ENCODE measurements at regions not wholly inside any gene's neighbourhood (a gene's known extent, or its start where the extent isn't known, plus 50 kb on each side); places are given as distances from the start of the nearest gene placed in this dataset.

DNA sequence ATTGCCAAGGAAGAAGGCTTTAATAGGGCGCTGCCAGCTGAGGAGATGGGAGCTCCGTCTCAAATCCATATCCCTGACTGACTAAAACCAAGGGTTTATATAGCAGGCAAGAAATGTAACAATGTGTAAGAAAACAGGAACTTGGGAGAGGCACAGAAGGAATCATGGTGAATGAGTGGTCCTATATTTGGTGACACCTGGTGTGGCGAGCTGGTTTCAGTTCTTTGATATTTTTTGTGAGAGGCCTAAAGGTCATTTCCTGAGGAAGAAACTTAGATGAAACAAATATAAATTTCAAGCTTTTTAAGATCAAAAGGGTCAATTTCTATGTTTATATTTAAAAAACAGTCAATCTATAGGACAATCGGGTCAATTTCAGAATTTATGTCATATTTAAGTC, 826.3 kb downstream of the SLITRK6 start:
- no peak overlapping the region for H3K4me2 ChIP-seq (ENCODE audit: low read length)
- no peaks in the 10 kb centered on the region for H3K79me2 ChIP-seq (ENCODE audit: insufficient read depth, low read length)
- H3K9me3 Mint-ChIP-seq (ENCODE audit: unreplicated experiment) = no peaks in the 10 kb centered on the region
- no peak overlapping the region for H3K27ac ChIP-seq (ENCODE audit: low read depth, low read length)
- TF ChIP-seq CTCF (IDR thresholded peaks at IDR 0.05; ENCODE audit: insufficient read depth, low read depth, low read length) (no peak), EZH2 (IDR thresholded peaks at IDR 0.05; ENCODE audit: insufficient read depth, low read length) (no peak)
- H3K27ac Mint-ChIP-seq (ENCODE audit: unreplicated experiment) = no peak overlapping the region
- no peak overlapping the region for H2AFZ ChIP-seq (ENCODE audit: low read depth, low read length)
- H3K4me1 ChIP-seq (ENCODE audit: insufficient read depth, low read length) = no peaks in the 10 kb centered on the region
- no peak overlapping the region for H3K4me3 ChIP-seq (ENCODE audit: insufficient read depth, low read depth, low read length)
- no peak overlapping the region for H3K4me3 Mint-ChIP-seq (ENCODE audit: unreplicated experiment)
- no peak for FAIRE-seq
- H3K9me3 ChIP-seq (ENCODE audit: insufficient read depth, low read depth, low read length) = no peaks in the 10 kb centered on the region
- H4K20me1 ChIP-seq (ENCODE audit: insufficient read depth, low read length) = no peaks in the 10 kb centered on the region
- no peak overlapping the region for H3K9ac ChIP-seq (ENCODE audit: low read length)
- no peaks in the 10 kb centered on the region for H3K27me3 ChIP-seq (ENCODE audit: insufficient read depth, low read length)
- no peaks in the 10 kb centered on the region for H3K36me3 Mint-ChIP-seq (ENCODE audit: low read depth, unreplicated experiment)
- no peaks in the 10 kb centered on the region for H3K4me1 Mint-ChIP-seq (ENCODE audit: low read depth, unreplicated experiment)
- H3K36me3 ChIP-seq (ENCODE audit: insufficient read depth, low read length) = no peaks in the 10 kb centered on the region
- DNase-seq (ENCODE audit: low read depth) = no peak
- H3K27me3 Mint-ChIP-seq (ENCODE audit: low read depth, unreplicated experiment) = no peaks in the 10 kb centered on the region

GRCh38 chr13:84962849-84963248, 836.4 kb downstream of the SLITRK6 start:
- DNase-seq (ENCODE audit: low read depth) = no peak
- Histone ChIP-seq H3K9me3 (ENCODE audit: insufficient read depth, low read depth, low read length) (no peaks in the 10 kb centered on the region), H3K27me3 (ENCODE audit: insufficient read depth, low read length) (no peaks in the 10 kb centered on the region), H3K4me1 (ENCODE audit: insufficient read depth, low read length) (no peaks in the 10 kb centered on the region), H3K4me2 (ENCODE audit: low read length) (no peak overlapping the region), H4K20me1 (ENCODE audit: insufficient read depth, low read length) (no peaks in the 10 kb centered on the region), H3K79me2 (ENCODE audit: insufficient read depth, low read length) (no peaks in the 10 kb centered on the region), H3K4me3 (ENCODE audit: insufficient read depth, low read depth, low read length) (no peak overlapping the region), H2AFZ (ENCODE audit: low read depth, low read length) (no peak overlapping the region), H3K9ac (ENCODE audit: low read length) (no peak overlapping the region), H3K27ac (ENCODE audit: low read depth, low read length) (no peak overlapping the region), H3K36me3 (ENCODE audit: insufficient read depth, low read length) (no peaks in the 10 kb centered on the region)
- H3K27ac Mint-ChIP-seq (ENCODE audit: unreplicated experiment) = no peak overlapping the region
- no peaks in the 10 kb centered on the region for H3K27me3 Mint-ChIP-seq (ENCODE audit: low read depth, unreplicated experiment)
- no peaks in the 10 kb centered on the region for H3K4me1 Mint-ChIP-seq (ENCODE audit: low read depth, unreplicated experiment)
- H3K4me3 Mint-ChIP-seq (ENCODE audit: unreplicated experiment) = no peak overlapping the region
- peak; percentile 9 for FAIRE-seq
- no peaks in the 10 kb centered on the region for H3K36me3 Mint-ChIP-seq (ENCODE audit: low read depth, unreplicated experiment)
- no peak for TF ChIP-seq CTCF (IDR thresholded peaks at IDR 0.05; ENCODE audit: insufficient read depth, low read depth, low read length)
- no peak for TF ChIP-seq EZH2 (IDR thresholded peaks at IDR 0.05; ENCODE audit: insufficient read depth, low read length)
- H3K9me3 Mint-ChIP-seq (ENCODE audit: unreplicated experiment) = no peaks in the 10 kb centered on the region

DNA sequence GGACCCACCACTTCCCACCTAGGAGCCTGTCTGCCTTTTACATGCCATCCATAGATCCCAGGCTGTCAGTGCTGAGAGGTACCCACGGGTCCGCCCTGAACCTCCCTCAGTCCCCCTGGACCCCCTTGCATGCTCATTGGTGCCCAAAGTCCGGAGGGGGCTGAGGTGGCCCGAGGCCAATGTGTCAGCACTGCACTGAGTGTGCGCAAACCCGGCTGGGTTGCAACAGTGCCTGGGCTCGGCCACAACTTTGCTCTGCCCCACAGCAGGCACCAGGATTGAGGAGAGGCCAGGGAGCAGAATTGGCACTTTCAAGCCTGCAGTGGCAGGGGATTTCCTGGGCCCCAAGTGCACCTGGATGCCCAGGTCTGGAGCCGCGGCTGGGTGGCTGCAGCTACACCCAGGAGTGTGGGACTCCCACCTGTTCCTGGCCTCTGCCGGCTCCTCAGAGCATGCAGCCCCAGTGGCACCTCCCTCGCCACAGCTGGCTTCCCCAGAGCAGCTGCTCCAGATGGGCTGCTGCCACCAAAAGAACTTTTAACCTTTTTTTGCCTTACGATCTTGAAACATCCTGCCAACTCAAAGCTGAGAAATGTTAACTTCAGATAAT, 837.0 kb downstream of the SLITRK6 start:
- no peaks in the 10 kb centered on the region for H3K27me3 ChIP-seq (ENCODE audit: insufficient read depth, low read length)
- no peaks in the 10 kb centered on the region for H4K20me1 ChIP-seq (ENCODE audit: insufficient read depth, low read length)
- H3K79me2 ChIP-seq (ENCODE audit: insufficient read depth, low read length) = no peaks in the 10 kb centered on the region
- H3K4me1 ChIP-seq (ENCODE audit: insufficient read depth, low read length) = no peaks in the 10 kb centered on the region
- no peaks in the 10 kb centered on the region for H3K36me3 ChIP-seq (ENCODE audit: insufficient read depth, low read length)
- no peak overlapping the region for H3K27ac ChIP-seq (ENCODE audit: low read depth, low read length)
- TF ChIP-seq CTCF (IDR thresholded peaks at IDR 0.05; ENCODE audit: insufficient read depth, low read depth, low read length) (no peak), EZH2 (IDR thresholded peaks at IDR 0.05; ENCODE audit: insufficient read depth, low read length) (no peak)
- Mint-ChIP-seq H3K36me3 (ENCODE audit: low read depth, unreplicated experiment) (no peaks in the 10 kb centered on the region), H3K9me3 (ENCODE audit: unreplicated experiment) (no peaks in the 10 kb centered on the region), H3K27ac (ENCODE audit: unreplicated experiment) (no peak overlapping the region), H3K4me1 (ENCODE audit: low read depth, unreplicated experiment) (no peaks in the 10 kb centered on the region), H3K4me3 (ENCODE audit: unreplicated experiment) (no peak overlapping the region), H3K27me3 (ENCODE audit: low read depth, unreplicated experiment) (no peaks in the 10 kb centered on the region)
- DNase-seq (ENCODE audit: low read depth) = no peak
- H3K4me3 ChIP-seq (ENCODE audit: insufficient read depth, low read depth, low read length) = no peak overlapping the region
- H3K9me3 ChIP-seq (ENCODE audit: insufficient read depth, low read depth, low read length) = no peaks in the 10 kb centered on the region
- H2AFZ ChIP-seq (ENCODE audit: low read depth, low read length) = no peak overlapping the region
- FAIRE-seq = no peak
- no peak overlapping the region for H3K9ac ChIP-seq (ENCODE audit: low read length)
- H3K4me2 ChIP-seq (ENCODE audit: low read length) = no peak overlapping the region

All from astrocyte (in vitro differentiated cells and primary cell).